ENCODE measurements at regions not wholly inside any gene's neighbourhood (a gene's known extent, or its start where the extent isn't known, plus 50 kb on each side); places are given as distances from the start of the nearest gene placed in this dataset.

DNA sequence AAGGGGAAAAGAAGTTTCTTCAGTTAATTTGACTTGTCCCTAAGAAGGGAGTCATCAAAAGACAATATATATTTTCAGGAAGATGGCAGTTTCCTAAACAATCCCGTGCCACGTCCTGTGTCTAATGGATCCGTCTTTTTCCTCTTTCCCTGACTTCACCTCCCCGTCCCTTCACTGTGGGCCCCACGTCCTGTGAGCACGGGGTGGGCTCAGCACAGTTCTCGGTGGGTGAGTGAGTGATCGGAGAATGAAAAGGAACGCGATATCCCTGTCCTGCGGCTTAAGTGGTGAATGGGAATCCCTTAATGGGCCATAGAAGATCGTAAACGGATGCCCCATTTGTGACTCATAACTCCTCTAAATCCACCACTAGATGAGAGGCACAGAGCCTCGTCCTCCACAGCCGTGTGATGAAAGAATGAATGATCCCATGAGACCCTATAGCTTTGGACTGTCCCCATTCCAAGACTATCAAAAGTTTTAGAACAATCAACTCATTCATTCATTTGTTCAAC, 63.5 kb upstream of the PITRM1 start:
- H3K27ac Mint-ChIP-seq: no peak overlapping the region
- ATAC-seq (ENCODE audit: low read depth in 2 of 2) (no peak), DNase-seq (no peak)
- H3K9me3 Mint-ChIP-seq: no peaks in the 10 kb centered on the region
- no peaks in the 10 kb centered on the region for H3K36me3 Mint-ChIP-seq
- Histone ChIP-seq H3K27ac (ENCODE audit: insufficient read depth, low read length, poor library complexity, severe bottlenecking) (no peak overlapping the region), H3K4me1 (ENCODE audit: control insufficient read depth, insufficient read depth, low read length, poor library complexity, severe bottlenecking) (no peaks in the 10 kb centered on the region), H3K9me3 (ENCODE audit: control insufficient read depth in 2 of 2, low read length in 2 of 2) (no peaks in the 10 kb centered on the region), H3K27me3 (ENCODE audit: control insufficient read depth, insufficient read depth, low read length) (no peaks in the 10 kb centered on the region), H3K4me3 (ENCODE audit: low read depth, low read length) (no peak overlapping the region), H3K36me3 (ENCODE audit: control insufficient read depth, insufficient read depth, low read length) (no peaks in the 10 kb centered on the region)
- H3K4me1 Mint-ChIP-seq: peaks cover 0 to 5% (median 3%) of the 10 kb centered on the region in 4 donors
- H3K27me3 Mint-ChIP-seq: peaks cover 34% of the 10 kb centered on the region
- no peak overlapping the region for H3K4me3 Mint-ChIP-seq

DNA sequence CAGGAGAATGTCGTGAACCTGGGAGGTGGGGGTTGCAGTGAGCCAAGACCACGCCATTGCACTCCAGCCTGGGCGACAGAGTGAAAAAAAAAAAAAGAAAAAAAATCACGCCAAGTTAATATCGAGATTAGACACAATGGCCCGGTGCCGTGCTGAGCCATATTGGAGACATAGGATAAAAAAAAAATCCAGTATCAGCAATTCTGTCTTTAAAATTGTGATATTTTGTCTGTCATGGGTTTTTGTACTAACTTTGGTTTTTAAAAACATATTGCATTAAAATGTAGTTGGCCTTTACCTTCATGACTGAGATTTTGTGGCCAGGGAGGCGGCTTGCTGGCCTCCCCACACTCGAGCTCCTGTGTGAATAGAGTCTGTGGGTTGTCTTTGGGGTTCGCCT, 62.8 kb upstream of the PITRM1 start:
- Histone ChIP-seq H3K27ac (ENCODE audit: insufficient read depth, low read length, poor library complexity, severe bottlenecking) (no peak overlapping the region), H3K27me3 (ENCODE audit: control insufficient read depth, insufficient read depth, low read length) (no peaks in the 10 kb centered on the region), H3K4me3 (ENCODE audit: low read depth, low read length) (no peak overlapping the region), H3K36me3 (ENCODE audit: control insufficient read depth, insufficient read depth, low read length) (no peaks in the 10 kb centered on the region), H3K4me1 (ENCODE audit: control insufficient read depth, insufficient read depth, low read length, poor library complexity, severe bottlenecking) (no peaks in the 10 kb centered on the region), H3K9me3 (ENCODE audit: control insufficient read depth in 2 of 2, low read length in 2 of 2) (no peaks in the 10 kb centered on the region)
- ATAC-seq (ENCODE audit: low read depth in 2 of 2) (no peak), DNase-seq (no peak)
- peaks cover 0 to 5% (median 3%) of the 10 kb centered on the region in 4 donors for H3K4me1 Mint-ChIP-seq
- no peak overlapping the region for H3K27ac Mint-ChIP-seq
- H3K9me3 Mint-ChIP-seq: no peaks in the 10 kb centered on the region
- H3K4me3 Mint-ChIP-seq: no peak overlapping the region
- H3K27me3 Mint-ChIP-seq: peaks cover 34% of the 10 kb centered on the region
- H3K36me3 Mint-ChIP-seq: no peaks in the 10 kb centered on the region

DNA sequence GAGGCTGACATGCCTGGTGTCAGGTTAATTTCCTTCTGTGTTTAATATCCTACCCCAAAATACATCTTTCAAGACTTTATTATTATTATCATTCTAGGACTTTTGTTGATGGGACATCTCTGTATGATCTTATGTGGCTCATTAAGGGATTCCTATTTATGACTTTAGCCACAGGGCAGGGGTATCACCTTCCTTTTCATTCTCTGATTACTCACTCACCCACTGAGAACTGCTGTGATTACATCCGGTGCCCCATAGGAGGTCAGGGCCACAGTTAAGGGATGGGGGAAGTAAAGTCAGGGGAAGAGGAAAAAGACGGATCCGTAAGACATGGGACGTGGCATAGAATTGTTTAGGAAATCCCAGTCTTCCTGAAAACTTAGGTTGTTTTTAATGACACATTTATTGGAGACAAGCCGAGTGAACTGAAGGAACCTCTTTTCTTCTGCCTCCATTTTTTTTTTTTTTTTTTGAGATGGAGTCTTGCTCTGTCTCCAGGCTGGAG, 61.0 kb upstream of the PITRM1 start:
- ATAC-seq (ENCODE audit: low read depth in 2 of 2): no peak
- H3K27me3 Mint-ChIP-seq: peaks cover 35% of the 10 kb centered on the region
- H3K4me1 Mint-ChIP-seq: peaks cover 0 to 1% (median under 1%) of the 10 kb centered on the region in 4 donors

DNA sequence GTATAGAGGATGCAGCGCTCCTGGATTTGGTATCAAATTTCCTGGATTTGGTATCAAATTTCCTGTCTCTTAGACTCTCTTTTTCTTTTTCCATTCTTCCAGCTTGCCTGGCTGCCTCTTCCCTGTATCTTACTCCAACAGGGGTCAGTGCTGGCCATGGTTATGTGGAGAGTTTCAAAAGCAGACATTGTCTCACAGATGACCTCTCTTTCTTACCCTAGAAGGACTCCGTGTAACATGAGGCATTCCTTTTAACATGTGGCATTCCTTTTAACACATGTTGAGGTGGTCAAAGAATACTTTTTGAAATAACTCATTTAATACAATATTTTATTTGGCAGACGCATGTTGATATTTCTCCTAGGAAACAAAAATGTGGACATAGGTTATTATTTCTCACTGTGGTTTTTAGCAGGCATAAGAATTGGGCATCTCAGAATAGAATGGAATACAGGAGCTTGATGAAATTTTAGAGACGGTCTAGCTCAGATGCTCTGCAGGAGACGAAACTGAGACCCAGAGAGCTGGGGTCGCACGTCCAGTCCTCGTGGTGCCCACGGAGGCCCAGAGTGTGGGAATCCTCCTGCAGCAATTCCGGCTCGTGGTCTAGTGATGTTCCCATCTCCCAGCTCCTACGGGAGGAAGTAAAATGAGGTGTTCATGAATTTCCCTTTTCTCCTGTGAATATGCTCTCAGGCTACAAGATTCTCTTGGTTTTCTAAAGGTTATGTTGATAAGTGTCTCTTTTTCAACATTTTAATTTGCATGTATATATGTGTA, 59.6 kb upstream of the PITRM1 start:
- DNase-seq: no peak

More for the DNA sequence above, 61.0 kb upstream of the PITRM1 start:
- no peaks in the 10 kb centered on the region for H3K9me3 ChIP-seq (ENCODE audit: control insufficient read depth in 2 of 2, low read length in 2 of 2)
- Mint-ChIP-seq H3K4me3 (no peak overlapping the region), H3K36me3 (no peaks in the 10 kb centered on the region), H3K27ac (no peak overlapping the region), H3K9me3 (no peaks in the 10 kb centered on the region)
- DNase-seq: no peak
- no peaks in the 10 kb centered on the region for H3K36me3 ChIP-seq (ENCODE audit: control insufficient read depth, insufficient read depth, low read length)
- no peak overlapping the region for H3K27ac ChIP-seq (ENCODE audit: insufficient read depth, low read length, poor library complexity, severe bottlenecking)
- peaks cover 2% of the 10 kb centered on the region for H3K27me3 ChIP-seq (ENCODE audit: control insufficient read depth, insufficient read depth, low read length)
- H3K4me3 ChIP-seq (ENCODE audit: low read depth, low read length): no peak overlapping the region
- no peaks in the 10 kb centered on the region for H3K4me1 ChIP-seq (ENCODE audit: control insufficient read depth, insufficient read depth, low read length, poor library complexity, severe bottlenecking)

DNA sequence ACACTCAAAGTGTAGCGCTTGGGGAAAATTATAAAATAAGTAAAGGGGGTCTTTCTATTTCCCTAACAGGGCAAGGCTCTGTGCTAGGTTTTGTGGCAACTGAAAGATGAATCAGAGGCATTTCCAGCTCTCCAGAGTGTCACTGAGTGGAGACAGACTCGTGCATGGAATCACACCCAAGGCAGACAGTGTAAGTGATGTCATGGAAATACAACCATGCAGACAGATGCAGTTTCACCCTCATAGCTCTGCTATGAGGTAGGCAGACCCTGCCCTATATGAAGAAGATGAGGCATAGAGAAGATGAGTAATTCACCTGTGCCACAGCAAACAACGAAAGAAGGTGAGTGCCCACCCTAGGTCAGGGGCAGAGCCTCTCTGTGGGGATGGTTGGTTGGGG, 57.2 kb upstream of the PITRM1 start:
- Histone ChIP-seq H3K36me3 (ENCODE audit: control insufficient read depth, insufficient read depth, low read length) (no peaks in the 10 kb centered on the region), H3K9me3 (ENCODE audit: control insufficient read depth in 2 of 2, low read length in 2 of 2) (no peaks in the 10 kb centered on the region), H3K27ac (ENCODE audit: insufficient read depth, low read length, poor library complexity, severe bottlenecking) (no peak overlapping the region), H3K4me3 (ENCODE audit: low read depth, low read length) (no peak overlapping the region), H3K27me3 (ENCODE audit: control insufficient read depth, insufficient read depth, low read length) (peaks cover 5% of the 10 kb centered on the region), H3K4me1 (ENCODE audit: control insufficient read depth, insufficient read depth, low read length, poor library complexity, severe bottlenecking) (peaks cover 9% of the 10 kb centered on the region)
- Mint-ChIP-seq H3K27me3 (peaks cover 33% of the 10 kb centered on the region), H3K4me3 (no peak overlapping the region), H3K9me3 (no peaks in the 10 kb centered on the region), H3K4me1 (peaks cover 6 to 14% (median 8%) of the 10 kb centered on the region in 4 donors), H3K27ac (no peak overlapping the region), H3K36me3 (no peaks in the 10 kb centered on the region)
- DNase-seq (no peak), ATAC-seq (ENCODE audit: low read depth in 2 of 2) (no peak)

More for the DNA sequence above, 59.6 kb upstream of the PITRM1 start:
- peaks cover 6 to 14% (median 8%) of the 10 kb centered on the region in 4 donors for H3K4me1 Mint-ChIP-seq
- no peak for ATAC-seq (ENCODE audit: low read depth in 2 of 2)
- no peak overlapping the region for H3K4me3 ChIP-seq (ENCODE audit: low read depth, low read length)
- no peaks in the 10 kb centered on the region for H3K36me3 ChIP-seq (ENCODE audit: control insufficient read depth, insufficient read depth, low read length)
- no peak overlapping the region for H3K4me3 Mint-ChIP-seq
- H3K4me1 ChIP-seq (ENCODE audit: control insufficient read depth, insufficient read depth, low read length, poor library complexity, severe bottlenecking): peaks cover 9% of the 10 kb centered on the region
- peaks cover 2% of the 10 kb centered on the region for H3K27me3 ChIP-seq (ENCODE audit: control insufficient read depth, insufficient read depth, low read length)
- no peak overlapping the region for H3K27ac Mint-ChIP-seq
- no peaks in the 10 kb centered on the region for H3K9me3 ChIP-seq (ENCODE audit: control insufficient read depth in 2 of 2, low read length in 2 of 2)
- no peaks in the 10 kb centered on the region for H3K36me3 Mint-ChIP-seq
- H3K27ac ChIP-seq (ENCODE audit: insufficient read depth, low read length, poor library complexity, severe bottlenecking): no peak overlapping the region
- peaks cover 41% of the 10 kb centered on the region for H3K27me3 Mint-ChIP-seq
- no peaks in the 10 kb centered on the region for H3K9me3 Mint-ChIP-seq

DNA sequence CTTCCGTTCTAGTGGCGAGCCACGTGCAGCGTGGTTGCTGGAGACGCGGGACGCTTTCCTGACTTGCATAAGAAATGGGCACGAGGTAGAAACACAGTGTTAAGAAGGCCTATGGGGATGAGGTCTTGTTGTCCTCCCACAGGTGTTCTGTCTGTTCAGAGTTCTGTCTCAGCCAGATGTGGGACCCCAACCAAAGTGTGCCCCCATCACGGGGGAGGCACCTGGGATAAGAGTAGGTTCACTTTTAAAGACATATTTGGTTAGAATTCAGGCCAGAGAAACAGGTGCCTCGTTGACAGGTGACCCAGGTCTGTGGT, 56.0 kb upstream of the PITRM1 start:
- Mint-ChIP-seq H3K4me1 (peaks cover 6 to 14% (median 8%) of the 10 kb centered on the region in 4 donors), H3K9me3 (no peaks in the 10 kb centered on the region), H3K27me3 (peaks cover 32% of the 10 kb centered on the region), H3K4me3 (no peak overlapping the region), H3K36me3 (no peaks in the 10 kb centered on the region), H3K27ac (no peak overlapping the region)
- Histone ChIP-seq H3K27ac (ENCODE audit: insufficient read depth, low read length, poor library complexity, severe bottlenecking) (no peak overlapping the region), H3K4me3 (ENCODE audit: low read depth, low read length) (no peak overlapping the region), H3K4me1 (ENCODE audit: control insufficient read depth, insufficient read depth, low read length, poor library complexity, severe bottlenecking) (peaks cover 9% of the 10 kb centered on the region), H3K27me3 (ENCODE audit: control insufficient read depth, insufficient read depth, low read length) (peaks cover 5% of the 10 kb centered on the region), H3K36me3 (ENCODE audit: control insufficient read depth, insufficient read depth, low read length) (no peaks in the 10 kb centered on the region), H3K9me3 (ENCODE audit: control insufficient read depth in 2 of 2, low read length in 2 of 2) (no peaks in the 10 kb centered on the region)
- no peak for ATAC-seq (ENCODE audit: low read depth in 2 of 2)
- DNase-seq: no peak

DNA sequence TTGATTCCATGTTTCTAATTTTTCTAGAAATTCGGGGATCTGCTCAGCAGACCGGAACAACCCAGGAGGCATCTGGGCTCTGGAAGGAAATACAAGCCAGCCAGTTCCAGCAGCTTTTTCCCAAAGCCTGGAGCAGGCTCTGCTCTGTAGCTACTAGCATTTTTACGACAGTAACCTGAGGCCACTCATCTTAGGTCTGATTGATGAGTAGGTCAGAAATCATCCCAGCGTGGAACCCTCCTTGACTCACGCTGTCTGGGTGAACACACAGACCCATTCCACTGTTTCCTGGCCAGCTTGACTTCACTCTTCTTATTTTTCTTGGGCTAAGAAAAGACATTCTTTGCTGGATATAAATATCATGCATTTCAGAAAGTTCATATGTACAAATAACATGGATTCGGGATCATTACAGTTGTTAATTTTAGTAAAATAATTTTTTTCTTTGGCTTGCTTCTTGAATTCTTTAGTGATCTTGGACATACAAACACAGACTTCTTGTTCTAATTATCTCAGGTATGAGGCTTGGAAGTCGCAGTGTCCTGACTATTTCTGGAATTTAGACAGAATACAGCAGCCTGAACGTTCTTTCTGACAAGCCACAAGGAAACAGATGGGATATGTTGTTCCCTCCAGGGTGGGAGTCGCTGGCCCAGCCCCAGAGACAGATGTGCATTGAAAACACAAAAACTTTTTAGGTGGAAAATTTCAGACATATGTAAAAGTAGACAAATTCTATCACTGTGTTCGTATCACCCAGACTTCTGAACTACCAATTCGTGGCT, 54.6 kb upstream of the PITRM1 start:
- Histone ChIP-seq H3K27ac (ENCODE audit: insufficient read depth, low read length, poor library complexity, severe bottlenecking) (no peak overlapping the region), H3K36me3 (ENCODE audit: control insufficient read depth, insufficient read depth, low read length) (no peaks in the 10 kb centered on the region), H3K4me1 (ENCODE audit: control insufficient read depth, insufficient read depth, low read length, poor library complexity, severe bottlenecking) (peaks cover 9% of the 10 kb centered on the region), H3K4me3 (ENCODE audit: low read depth, low read length) (no peak overlapping the region), H3K9me3 (ENCODE audit: control insufficient read depth in 2 of 2, low read length in 2 of 2) (no peaks in the 10 kb centered on the region), H3K27me3 (ENCODE audit: control insufficient read depth, insufficient read depth, low read length) (peaks cover 5% of the 10 kb centered on the region)
- Mint-ChIP-seq H3K36me3 (no peaks in the 10 kb centered on the region), H3K4me1 (peaks cover 6 to 14% (median 8%) of the 10 kb centered on the region in 4 donors), H3K9me3 (no peaks in the 10 kb centered on the region), H3K27me3 (peaks cover 20% of the 10 kb centered on the region), H3K27ac (no peak overlapping the region), H3K4me3 (no peak overlapping the region)
- DNase-seq: no peak
- ATAC-seq (ENCODE audit: low read depth in 2 of 2): no peak
